ENCODE measurements at regions not wholly inside any gene's neighbourhood (a gene's known extent, or its start where the extent isn't known, plus 50 kb on each side); places are given as distances from the start of the nearest gene placed in this dataset.

DNA sequence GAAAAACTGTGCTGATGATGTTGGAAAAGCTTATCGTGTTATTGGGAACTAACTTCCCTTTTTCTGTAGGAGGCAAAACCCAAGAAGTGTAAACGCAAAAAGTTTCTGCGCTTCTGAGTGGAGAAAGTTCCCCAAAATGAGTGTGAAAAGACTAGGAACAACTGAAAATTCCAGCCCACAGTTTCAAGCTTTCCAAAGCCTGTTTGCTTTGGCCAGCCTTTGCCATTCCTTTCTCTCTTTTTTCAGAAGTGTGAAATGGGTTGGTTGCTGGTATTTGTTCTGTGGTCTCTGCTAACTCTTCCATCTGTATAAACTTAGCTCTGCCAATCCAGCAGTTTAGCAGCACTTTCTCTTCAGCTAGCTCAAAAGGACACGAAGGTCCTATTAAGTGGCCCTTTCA lies 491.3 kb downstream of the MAFB start:
- TF ChIP-seq, protein P1, sequence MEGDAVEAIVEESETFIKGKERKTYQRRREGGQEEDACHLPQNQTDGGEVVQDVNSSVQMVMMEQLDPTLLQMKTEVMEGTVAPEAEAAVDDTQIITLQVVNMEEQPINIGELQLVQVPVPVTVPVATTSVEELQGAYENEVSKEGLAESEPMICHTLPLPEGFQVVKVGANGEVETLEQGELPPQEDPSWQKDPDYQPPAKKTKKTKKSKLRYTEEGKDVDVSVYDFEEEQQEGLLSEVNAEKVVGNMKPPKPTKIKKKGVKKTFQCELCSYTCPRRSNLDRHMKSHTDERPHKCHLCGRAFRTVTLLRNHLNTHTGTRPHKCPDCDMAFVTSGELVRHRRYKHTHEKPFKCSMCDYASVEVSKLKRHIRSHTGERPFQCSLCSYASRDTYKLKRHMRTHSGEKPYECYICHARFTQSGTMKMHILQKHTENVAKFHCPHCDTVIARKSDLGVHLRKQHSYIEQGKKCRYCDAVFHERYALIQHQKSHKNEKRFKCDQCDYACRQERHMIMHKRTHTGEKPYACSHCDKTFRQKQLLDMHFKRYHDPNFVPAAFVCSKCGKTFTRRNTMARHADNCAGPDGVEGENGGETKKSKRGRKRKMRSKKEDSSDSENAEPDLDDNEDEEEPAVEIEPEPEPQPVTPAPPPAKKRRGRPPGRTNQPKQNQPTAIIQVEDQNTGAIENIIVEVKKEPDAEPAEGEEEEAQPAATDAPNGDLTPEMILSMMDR (IDR thresholded peaks at IDR 0.05; ENCODE audit: control extremely low read depth in 1 of 3, insufficient read depth in 1 of 3, low read depth in 1 of 3, low read length in 3 of 3), result no peak
- TF ChIP-seq BRCA1 (IDR thresholded peaks at IDR 0.05; ENCODE audit: low read depth, low read length) (no peak), POLR2A (IDR thresholded peaks at IDR 0.05; ENCODE audit: control extremely low read depth in 1 of 2, low read depth in 2 of 2, low read length in 2 of 2) (no peak), POLR2AphosphoS5 (IDR thresholded peaks at IDR 0.05; ENCODE audit: low read depth, low read length) (no peak)
